ENCODE measurements at regions not wholly inside any gene's neighbourhood (a gene's known extent, or its start where the extent isn't known, plus 50 kb on each side); places are given as distances from the start of the nearest gene placed in this dataset.

DNA sequence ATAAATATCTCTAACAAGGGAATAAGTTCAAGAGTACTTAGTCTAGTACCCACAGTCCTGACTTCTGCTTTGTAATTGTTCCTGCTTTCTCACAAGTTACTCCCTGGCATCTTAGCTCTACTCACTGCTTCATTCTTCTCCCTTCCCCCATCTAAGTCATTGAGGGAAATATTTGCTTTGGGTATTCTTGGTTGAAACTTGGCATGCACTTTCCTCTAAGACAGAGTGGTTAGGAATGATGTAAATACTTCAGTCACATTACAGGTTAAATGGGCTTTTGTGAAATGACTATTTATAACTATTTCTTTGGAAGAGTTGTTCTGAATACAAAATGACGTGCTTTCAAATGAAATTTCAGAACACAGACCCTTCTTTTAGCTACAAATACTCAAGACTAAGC lies 67.7 kb upstream of the PLEKHG1 start:
- intact Hi-C loops (cut with micrococcal nuclease), result no loop called here
- no peak for DNase-seq (ENCODE audit: unreplicated experiment)
- Mint-ChIP-seq H3K4me3 (ENCODE audit: unreplicated experiment) (no peak overlapping the region), H3K4me1 (ENCODE audit: insufficient read depth, unreplicated experiment) (peaks cover 6% of the 10 kb centered on the region), H3K27ac (ENCODE audit: low read depth, unreplicated experiment) (no peak overlapping the region), H3K27me3 (ENCODE audit: insufficient read depth, unreplicated experiment) (no peaks in the 10 kb centered on the region), H3K9me3 (ENCODE audit: unreplicated experiment) (no peaks in the 10 kb centered on the region), H3K36me3 (ENCODE audit: insufficient read depth, unreplicated experiment) (no peaks in the 10 kb centered on the region)
- BruUV-seq (replicated peaks), result no TSS peak
- CTCF ChIA-PET, result no interaction called here
- POLR2A ChIA-PET, result interaction anchor here (0.6 kb wide), 1 partner anchor 104 kb away, joined by 3 read pairs; no protein-coding TSS in a partner anchor
- TF ChIP-seq, protein P1, sequence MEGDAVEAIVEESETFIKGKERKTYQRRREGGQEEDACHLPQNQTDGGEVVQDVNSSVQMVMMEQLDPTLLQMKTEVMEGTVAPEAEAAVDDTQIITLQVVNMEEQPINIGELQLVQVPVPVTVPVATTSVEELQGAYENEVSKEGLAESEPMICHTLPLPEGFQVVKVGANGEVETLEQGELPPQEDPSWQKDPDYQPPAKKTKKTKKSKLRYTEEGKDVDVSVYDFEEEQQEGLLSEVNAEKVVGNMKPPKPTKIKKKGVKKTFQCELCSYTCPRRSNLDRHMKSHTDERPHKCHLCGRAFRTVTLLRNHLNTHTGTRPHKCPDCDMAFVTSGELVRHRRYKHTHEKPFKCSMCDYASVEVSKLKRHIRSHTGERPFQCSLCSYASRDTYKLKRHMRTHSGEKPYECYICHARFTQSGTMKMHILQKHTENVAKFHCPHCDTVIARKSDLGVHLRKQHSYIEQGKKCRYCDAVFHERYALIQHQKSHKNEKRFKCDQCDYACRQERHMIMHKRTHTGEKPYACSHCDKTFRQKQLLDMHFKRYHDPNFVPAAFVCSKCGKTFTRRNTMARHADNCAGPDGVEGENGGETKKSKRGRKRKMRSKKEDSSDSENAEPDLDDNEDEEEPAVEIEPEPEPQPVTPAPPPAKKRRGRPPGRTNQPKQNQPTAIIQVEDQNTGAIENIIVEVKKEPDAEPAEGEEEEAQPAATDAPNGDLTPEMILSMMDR (IDR thresholded peaks at IDR 0.05; ENCODE audit: unreplicated experiment), result no peak

DNA sequence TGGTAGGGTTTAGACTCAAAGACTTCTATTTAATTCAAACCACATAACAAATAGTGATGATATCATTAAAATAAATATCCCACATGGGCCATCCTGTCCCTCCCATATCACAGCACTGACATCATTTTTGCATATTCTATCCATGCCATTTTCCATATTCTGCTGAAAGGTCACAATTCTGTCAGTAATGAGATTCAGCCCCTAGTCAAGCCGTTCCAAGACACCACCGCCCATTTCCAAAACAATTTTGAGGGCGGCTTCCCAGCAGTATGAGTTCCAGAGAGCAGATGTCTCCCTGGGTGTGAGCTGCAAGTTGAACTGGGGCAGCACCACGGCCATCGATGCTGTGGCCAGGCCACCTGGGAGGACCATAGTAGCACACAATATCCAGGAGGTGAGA lies 65.1 kb upstream of the PLEKHG1 start:
- Mint-ChIP-seq H3K4me3 (ENCODE audit: unreplicated experiment) (no peak overlapping the region), H3K27ac (ENCODE audit: low read depth, unreplicated experiment) (no peak overlapping the region), H3K27me3 (ENCODE audit: insufficient read depth, unreplicated experiment) (peaks cover 16% of the 10 kb centered on the region), H3K4me1 (ENCODE audit: insufficient read depth, unreplicated experiment) (no peaks in the 10 kb centered on the region), H3K36me3 (ENCODE audit: insufficient read depth, unreplicated experiment) (no peaks in the 10 kb centered on the region), H3K9me3 (ENCODE audit: unreplicated experiment) (peaks cover 10% of the 10 kb centered on the region)
- POLR2A ChIA-PET, result no interaction called here
- no peak for DNase-seq (ENCODE audit: unreplicated experiment)
- BruUV-seq (replicated peaks), result no TSS peak
- TF ChIP-seq, protein P1 (IDR thresholded peaks at IDR 0.05; ENCODE audit: unreplicated experiment), result no peak
- CTCF ChIA-PET, result no interaction called here
- intact Hi-C loops (cut with micrococcal nuclease), result no loop called here

GRCh38 chr6:150535151-150535804 lies 64.4 kb upstream of the PLEKHG1 start:
- Mint-ChIP-seq H3K36me3 (ENCODE audit: insufficient read depth, unreplicated experiment) (no peaks in the 10 kb centered on the region), H3K27ac (ENCODE audit: low read depth, unreplicated experiment) (no peak overlapping the region), H3K4me1 (ENCODE audit: insufficient read depth, unreplicated experiment) (no peaks in the 10 kb centered on the region), H3K27me3 (ENCODE audit: insufficient read depth, unreplicated experiment) (peaks cover 23% of the 10 kb centered on the region), H3K4me3 (ENCODE audit: unreplicated experiment) (no peak overlapping the region), H3K9me3 (ENCODE audit: unreplicated experiment) (peaks cover 10% of the 10 kb centered on the region)
- intact Hi-C loops (cut with micrococcal nuclease), result no loop called here
- DNase-seq (ENCODE audit: unreplicated experiment), result no peak
- ChIA-PET CTCF (no interaction called here), POLR2A (no interaction called here)
- TF ChIP-seq, protein P1 (IDR thresholded peaks at IDR 0.05; ENCODE audit: unreplicated experiment), result no peak
- BruUV-seq (replicated peaks), result no TSS peak

DNA sequence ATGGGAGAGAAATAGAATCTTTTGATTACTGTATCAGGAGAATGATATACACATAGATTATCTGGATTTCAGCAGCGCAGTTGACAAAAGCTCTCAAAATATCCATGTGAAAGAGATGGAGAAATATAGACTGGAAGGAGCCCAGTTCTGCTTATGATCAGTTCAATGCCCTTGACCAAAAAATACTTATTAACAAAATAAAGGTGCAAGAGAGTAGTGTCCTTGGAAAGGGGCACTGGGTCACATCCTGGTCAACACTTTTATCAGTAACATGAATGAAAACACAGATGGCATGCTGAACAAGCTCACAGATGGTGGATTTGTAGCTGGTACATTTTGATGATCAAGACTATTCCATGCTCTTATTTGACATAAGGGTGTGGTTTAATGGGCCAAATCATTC lies 63.9 kb upstream of the PLEKHG1 start:
- TF ChIP-seq, protein P1 (IDR thresholded peaks at IDR 0.05; ENCODE audit: unreplicated experiment), result no peak
- ChIA-PET POLR2A (no interaction called here), CTCF (no interaction called here)
- Mint-ChIP-seq H3K4me3 (ENCODE audit: unreplicated experiment) (no peak overlapping the region), H3K36me3 (ENCODE audit: insufficient read depth, unreplicated experiment) (no peaks in the 10 kb centered on the region), H3K9me3 (ENCODE audit: unreplicated experiment) (peaks cover 10% of the 10 kb centered on the region), H3K27ac (ENCODE audit: low read depth, unreplicated experiment) (no peak overlapping the region), H3K27me3 (ENCODE audit: insufficient read depth, unreplicated experiment) (peaks cover 23% of the 10 kb centered on the region), H3K4me1 (ENCODE audit: insufficient read depth, unreplicated experiment) (no peaks in the 10 kb centered on the region)
- intact Hi-C loops (cut with micrococcal nuclease), result no loop called here
- DNase-seq (ENCODE audit: unreplicated experiment), result no peak
- no TSS peak for BruUV-seq (replicated peaks)
